NCI-H1048 (cell line): ENCODE measurements at regions not wholly inside any gene's neighbourhood (a gene's known extent, or its start where the extent isn't known, plus 50 kb on each side); places are given as distances from the start of the nearest gene placed in this dataset.

ENCODE experiments used
- DNase-seq: peaks from one replicate; lab custom pipeline; 2025; lab: John Stamatoyannopoulos, UW

DNA sequence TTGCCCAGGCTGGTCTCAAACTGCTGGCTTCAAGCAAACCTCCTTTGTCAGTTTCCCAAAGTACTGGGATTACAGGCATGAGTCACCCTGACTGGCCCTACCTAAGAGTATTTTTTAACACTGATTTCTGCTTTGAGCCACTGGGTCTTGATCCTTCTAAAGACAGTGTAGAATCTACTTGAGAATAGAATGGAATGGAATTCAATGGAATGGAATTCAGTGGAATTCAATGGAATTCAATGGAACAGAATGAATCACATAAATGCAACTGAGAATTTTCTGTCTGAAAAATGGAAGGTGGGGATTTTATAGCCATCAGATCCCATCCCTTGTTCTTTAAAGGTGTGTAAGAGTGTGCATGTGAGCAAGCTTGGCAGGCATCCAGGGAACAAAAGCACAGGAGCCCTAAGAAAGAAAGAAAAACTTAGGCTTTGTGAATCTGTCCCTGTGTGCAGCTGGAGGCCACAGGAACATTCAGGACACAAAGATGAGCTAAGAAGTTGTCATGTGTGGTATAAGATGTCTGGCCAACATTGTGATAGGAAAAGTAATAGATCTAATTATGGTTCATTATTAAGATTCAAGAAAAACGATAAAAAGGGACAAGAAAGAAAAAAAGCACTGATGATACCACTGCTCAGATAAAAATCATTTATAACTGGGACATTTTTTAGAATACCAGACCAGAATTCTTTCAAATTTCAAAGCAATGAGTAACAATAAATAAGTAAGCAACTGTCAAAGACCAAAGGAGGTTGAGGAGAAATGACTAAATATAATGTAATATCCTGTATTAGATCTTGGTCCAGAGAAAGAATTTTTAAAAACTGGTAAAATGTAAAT, 681.0 kb upstream of the GJE1 start:
- DNase-seq: no peak

DNA sequence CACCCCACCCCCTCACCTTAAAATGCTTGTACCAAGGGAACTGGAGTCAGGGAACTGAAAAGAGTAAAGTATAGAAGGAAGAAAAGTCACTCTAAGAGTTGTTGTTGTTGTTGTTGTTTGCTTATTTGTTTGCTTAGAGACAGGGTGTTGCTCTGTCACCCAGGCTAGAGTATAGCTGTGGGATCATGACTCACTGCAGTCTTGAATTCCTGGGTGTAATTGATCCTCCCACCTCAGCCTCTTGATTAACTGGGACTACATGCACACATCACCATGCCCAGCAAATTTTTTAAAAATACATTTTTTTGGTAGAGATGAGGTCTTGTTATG, 681.6 kb upstream of the GJE1 start:
- DNase-seq: no peak

DNA sequence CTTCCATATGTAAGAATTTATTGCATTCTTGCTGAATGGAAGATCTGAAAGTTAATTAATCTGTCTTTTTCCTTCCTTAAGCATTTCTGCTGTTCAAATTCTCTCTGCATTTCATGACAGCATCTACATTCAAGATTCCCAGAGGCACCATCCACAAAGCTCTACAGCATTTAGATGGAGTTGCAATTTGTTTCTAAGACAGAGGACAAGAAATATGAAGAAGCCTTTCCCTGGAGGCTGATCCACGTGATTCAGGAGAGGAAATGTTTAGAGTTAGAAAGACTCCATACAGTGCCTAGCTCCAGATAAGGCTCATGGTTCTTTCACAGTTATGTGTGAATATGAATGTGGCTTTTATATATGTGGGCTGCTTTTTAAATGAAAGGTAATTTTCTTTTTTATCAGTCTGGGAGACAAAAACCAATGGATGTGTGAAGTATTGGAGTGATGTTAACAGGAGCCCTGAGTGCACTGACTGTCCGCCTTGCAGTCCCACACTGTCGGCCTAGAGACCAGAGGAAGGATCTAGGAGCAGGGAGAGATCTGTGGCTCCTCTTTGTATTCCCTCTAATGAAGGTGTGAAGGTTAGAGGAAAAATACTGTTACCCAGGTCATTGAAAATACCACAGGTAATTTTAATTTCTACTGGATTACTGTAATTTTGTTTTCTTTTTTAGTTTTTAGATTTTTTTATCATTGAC, 686.6 kb upstream of the GJE1 start:
- DNase-seq: no peak

DNA sequence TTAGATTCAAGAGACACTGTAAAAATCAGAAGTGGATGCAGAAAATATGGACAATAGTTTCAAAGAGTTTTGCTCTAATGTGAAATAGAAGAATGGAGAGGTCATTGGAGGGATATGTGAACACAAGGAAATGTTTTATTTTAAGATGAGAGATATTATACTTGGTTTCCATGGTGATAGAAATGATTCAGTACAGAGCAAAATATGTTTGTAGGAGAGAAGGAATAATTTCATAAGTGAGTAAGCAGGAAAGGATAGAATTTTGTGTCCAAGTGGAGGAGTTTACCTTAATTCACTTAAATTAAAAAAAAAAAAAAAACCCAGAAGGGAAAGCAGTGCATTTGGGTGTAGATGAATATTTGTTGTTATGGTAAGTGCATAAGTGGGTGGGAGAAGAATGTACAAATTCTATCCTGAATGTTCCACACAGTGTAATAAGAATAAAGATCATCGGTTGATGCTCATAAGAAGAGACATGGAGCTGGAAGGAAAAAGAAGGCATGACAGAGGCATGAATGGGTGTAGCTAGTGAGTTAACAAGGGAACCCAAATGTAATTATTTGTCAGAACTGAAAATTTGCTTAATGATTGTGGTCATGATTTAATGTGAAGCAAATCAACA, 688.9 kb upstream of the GJE1 start:
- no peak for DNase-seq

DNA sequence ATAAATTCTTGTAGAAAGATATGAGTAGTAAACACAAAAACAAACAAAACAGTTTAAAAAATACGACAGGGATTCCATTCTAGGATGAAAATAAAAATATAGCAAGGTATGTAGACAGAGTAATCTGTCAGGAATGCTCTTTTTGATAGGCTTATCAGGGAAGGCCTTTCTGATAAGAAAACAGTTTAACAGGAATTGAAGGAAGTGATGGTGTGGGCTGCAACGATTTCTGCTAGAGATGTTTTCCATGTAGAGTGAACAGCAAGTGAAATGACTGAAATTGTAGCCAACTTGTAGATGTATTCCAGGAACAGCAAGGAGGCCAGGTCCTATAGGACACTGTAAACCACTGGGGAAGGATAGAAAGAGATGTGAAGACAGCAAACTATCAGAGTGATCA, 689.7 kb upstream of the GJE1 start:
- no peak for DNase-seq

DNA sequence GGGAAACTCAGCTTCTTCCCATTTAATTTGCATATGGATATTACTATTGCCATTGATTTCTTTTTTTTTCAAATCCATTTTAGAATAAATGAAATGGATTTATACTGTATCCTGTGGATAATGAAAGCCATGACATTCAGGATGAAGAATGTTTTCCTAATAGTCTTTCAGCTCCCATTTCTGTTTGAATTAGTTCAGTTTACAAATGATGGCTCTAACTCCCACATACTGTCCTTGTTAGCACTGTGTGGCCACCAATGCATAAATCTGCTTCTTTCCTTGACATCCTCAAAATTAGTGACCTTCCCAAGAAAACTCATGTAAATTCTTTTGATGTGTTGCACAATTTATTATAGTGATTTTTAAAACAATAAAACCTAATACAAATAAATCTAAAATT, 693.2 kb upstream of the GJE1 start:
- no peak for DNase-seq

DNA sequence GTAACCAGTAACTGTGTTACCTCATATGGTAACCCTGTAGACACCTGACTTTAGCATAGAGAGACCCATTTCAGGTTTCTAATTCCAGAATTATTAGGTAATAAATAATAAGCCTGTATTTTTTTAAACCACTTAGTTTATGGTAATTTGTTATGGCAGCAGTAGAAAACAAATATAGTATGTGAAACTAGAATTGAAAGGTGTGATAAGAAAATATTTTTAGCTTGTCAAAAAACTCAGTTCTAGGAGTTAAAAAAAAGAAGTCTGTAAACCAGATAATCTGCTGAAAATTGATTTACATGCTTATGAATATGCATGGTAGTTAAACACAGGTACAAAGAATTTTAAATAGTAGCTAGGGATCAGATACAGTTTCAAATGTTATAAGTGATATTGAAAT, 695.0 kb upstream of the GJE1 start:
- DNase-seq: no peak

DNA sequence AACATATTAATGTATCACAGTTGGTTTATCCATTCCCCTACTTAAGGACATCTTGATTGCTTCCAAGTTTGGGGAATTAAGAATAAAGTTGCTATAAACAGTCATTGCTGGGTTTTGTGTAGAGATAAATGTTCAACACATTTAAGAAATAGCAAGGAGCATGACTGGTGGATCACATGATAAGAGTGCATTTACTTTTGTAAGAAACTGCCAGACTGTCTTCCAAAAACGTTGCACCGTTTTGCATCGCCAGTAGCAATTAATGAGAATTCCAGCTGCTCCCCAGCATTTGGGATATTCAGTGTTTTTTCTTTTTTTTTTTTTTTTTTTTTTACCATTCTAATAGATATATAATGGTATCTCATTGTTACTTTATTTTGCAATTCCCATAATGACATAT, 695.7 kb upstream of the GJE1 start:
- DNase-seq: no peak

DNA sequence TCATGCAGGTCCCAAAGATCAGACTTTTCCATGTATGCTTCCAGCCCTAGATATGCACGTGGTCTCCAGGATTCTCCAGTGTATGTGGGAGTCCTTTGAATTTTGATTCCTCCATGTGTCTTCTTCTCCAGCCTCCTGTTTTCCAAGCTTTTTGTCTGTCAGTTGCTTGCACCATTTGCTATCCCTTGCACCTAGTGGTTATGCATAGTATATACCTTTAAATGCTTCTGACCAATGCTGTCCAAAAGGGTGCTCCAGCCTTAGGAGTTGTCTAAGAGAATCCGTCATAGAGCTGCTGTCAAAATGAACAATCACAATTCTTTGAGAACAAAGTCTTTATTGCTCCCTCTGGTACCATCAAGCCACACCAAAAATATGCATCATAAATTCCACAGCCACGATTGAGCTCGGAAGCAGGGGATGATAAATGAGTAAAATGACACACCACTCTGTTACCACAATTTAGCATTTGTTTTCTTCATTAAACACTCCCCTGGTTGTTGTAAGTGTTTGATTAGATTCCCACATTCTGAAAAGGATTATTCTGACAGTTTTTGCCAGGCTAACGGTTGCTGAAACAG, 706.2 kb upstream of the GJE1 start:
- no peak for DNase-seq

DNA sequence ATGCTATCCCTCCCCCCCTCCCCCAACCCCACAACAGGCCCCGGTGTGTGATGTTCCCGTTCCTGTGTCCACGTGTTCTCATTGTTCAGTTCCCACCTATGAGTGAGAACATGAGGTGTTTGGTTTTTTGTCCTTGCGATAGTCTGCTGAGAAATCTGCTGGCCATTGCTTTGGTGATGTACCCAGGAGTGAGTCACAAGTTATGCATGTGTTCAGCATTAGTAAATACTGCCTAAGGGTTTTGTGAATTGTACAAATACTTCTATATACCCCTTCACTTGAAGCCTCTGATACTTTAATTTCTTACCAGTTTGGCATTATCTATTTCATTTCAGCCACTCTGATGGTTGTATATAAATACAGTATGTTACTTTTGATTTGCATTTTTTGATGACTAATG, 711.3 kb upstream of the GJE1 start:
- DNase-seq: no peak

DNA sequence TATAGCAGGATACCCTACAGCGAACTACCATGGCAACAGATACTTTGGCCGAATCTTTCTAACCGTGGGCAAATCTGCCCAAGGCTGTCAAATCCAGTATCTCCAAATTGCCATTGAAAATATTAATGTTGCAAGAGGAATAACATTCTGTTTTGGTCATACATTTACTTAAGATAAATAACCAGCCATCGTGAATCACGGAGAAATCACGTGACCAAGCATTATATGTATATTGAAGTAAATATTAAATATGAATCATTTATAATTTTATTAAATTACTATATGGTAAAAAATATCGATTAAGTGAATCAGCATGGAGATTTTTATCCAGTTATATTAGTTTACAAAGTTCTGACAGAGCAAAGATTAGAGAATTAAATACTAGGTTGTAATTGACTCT, 714.6 kb upstream of the GJE1 start:
- no peak for DNase-seq

DNA sequence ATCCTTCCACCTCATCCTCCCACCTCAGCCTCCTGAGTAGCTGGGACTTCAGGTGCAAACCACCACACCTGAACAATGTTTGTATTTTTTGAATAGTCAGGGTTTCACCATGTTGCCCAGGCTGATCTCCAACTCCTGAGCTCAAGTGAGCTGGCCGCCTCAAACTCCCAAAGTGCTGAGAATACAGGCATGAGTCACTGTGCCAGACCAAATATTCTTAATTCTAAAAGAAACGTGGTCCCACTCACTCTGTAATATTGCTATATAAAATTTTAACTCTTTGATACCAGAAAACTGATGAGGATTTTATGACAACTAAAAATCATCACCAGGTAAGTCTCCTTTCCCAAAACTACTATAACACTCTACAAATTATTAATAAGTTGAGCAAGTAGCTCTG, 716.8 kb upstream of the GJE1 start:
- DNase-seq: no peak

DNA sequence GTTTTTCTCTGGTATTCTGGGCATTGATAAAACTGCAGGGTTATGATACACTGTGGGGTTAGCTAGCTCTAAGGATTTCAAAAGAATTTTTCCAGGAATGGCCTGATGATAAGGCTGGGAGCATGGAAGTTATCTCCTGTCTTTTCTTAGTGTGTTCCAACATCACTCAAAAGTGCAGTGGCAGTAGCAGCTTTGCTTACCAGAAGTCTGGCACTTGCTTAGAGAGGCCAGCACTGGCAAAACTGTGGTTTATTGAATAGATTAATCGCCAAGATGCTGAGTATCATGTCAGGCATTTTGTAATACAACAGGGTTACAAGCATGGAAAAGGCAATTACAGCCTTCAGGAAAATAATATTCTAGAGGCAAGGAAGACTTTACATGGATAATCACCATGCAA, 719.5 kb upstream of the GJE1 start:
- DNase-seq: no peak

DNA sequence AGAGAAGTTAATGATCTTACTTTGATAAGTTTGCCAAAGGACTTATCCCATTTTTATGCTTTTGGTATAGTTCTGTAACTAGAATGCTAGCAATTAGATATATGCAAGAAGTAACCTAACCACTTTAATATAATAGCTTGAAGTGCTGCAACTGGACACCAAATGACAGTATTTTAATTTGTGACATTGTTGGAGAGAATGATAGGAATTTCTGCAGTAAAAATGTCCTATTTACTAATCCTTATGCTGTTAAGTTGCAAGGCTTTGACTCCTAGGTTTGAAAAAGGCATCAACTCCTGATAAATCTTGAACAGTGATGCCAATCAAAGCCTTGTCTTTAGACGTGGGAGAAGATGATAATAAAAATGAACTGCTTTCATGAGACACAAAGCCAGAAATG, 726.0 kb upstream of the GJE1 start:
- DNase-seq: no peak

DNA sequence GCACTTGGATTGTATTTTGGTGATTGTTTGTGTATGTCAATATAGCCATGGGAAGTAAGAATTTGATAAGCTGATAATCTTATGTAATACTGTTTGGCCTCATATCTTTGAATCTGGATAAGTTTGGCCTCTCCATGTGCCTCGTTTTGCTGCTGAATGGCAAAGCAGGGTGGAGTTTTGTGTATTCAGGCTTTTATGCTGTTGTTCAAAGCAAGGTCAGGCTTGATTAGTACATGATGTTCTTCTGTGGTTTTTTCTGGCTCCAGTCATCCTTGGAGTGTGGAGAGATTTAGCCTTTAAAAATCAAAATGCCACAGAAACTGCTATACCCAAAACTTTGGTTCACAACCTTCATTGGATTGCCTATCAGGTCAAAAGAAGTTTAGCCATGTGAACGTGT, 728.9 kb upstream of the GJE1 start:
- DNase-seq: no peak

DNA sequence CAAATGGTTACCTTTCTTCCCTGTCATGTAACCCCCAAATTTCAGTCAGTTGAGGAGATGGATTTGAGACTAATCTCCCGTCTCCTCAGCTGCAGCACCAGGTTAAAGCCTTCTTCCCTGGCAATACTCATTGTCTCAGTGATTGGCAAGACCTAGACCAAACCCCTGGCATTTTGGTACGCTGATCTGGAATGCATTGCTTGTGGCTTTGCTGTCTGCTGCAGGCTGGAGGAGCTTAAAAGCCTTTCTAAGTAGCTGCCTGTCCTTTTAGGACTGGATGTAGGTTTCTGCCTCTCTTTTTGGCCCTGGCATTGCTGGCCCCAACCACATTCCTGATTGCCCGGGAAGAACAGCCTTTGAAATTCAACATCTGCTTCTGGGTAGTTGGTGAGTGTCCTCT, 729.6 kb upstream of the GJE1 start:
- DNase-seq: no peak

DNA sequence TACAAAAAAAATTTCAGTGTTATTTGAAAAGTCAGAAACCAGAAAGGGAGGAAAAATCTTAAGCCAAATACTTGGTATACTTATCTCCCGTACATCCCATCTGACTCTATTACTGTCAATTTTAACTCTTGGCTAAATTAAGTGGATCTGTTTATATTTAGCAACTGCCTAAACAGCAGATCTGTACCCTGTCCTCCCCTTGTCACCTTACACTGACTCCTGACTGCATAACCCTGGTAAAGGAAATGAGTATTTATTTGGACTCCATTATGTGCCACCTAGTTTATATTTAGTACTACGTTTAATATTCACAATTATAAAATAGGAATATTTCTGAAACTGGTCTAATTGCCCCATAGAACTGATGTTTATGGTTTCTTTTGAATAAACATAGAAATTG, 730.2 kb upstream of the GJE1 start:
- DNase-seq: no peak

DNA sequence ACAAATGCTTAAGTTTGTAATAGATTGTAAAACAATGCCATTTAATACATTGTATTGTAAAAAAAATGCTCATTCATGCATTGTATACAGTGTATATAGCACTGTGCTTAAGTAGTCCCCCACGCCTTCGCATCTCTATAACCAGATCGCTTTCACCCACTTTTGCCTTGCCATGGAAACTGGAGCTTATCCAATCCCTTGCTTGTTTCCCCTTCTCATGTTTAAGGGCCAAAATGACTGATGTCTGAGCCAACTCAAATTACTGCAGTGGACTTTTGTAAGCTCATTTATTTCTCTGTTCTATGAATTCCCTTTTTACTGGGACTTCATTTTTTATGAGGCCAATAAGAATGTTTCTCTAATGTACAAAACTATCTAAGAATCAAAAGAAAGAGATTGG, 730.9 kb upstream of the GJE1 start:
- DNase-seq: no peak

DNA sequence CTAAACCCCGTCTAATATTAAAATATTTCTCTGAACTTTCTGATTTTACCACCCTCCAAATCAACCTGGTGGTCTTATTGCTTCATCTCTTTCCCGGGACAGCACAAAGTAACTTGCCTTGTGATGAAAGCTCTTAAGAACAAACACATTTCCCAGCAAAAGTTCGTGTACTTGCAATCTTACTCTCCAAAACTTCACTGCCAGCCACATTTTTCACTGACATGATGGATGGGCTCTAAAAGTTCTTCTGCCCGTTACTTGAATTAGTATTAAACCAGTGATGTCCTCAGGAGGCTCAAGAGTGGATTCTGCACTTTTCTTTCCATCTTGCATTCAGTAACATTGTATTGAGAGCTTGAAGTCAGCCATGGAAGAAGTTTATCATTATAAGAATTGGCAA, 731.6 kb upstream of the GJE1 start:
- no peak for DNase-seq

DNA sequence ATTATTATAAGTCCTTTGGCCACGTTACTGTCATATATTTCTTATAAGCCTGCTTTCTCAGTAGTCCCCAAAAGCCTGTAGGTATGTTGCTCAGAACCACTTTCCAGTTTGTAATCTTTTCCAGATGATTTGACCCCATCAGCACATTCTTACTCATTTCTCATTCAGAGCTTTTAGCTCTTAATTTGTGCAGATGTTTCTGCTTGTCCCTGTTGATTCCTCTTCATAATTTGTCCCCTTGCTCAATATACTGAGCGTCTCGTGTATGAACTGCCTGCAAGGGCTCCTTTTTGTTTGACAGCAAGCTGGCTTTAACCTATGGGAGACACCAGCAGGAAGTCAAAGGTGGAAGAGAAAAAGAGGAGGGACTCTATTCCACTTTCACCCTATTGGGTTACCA, 733.8 kb upstream of the GJE1 start:
- no peak for DNase-seq

DNA sequence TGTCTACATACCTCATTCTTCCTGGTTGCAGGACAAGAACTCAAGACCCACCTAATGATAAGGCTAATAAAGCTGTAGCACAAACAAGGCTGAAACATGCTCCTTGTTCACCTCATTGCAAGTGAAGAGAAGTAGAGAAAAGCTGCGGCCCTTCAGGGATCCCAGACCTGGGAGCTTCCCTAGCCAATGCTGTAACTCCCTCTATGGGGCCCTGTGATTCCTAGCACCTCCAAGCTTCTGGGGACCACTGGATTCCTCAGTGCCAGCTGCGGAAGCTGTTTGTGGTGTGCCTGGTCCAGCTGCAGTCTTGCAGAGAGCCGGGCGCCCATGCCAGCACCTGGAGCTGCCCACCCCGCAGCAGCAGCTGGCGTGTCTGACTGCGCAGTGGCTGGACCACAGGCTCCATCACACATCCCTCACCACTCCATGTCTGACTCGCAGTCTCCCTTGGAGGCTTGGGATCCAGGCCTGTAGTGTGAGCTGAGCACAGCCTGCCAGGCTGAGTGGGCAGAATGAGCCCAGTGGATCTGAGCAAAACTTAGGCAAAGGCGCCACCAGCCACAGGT, 737.2 kb upstream of the GJE1 start:
- DNase-seq: no peak

DNA sequence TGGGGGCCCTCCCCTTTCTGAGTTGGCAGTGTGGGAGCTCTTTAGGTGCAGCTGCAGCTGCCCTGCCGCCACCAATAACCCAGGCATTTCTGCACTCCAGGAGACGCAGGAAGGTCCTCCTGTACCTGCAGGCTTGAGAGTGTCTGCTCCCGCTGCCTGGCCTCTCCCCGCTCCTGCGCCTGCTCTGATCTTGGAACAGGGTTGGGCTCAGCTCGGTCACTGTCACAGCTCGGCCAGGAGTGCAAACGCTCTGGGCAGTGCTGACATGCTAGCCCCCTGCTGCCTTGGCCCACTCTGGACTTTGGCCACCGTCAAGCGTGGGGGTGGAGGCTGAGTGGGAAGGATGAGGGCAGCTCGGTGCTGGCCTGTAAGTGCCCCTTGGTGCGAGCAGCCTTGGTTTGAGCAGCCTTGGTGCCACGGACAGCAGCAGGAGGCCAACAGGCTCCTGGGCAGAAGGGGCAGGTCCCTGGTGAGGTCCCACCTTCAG, 738.1 kb upstream of the GJE1 start:
- DNase-seq: no peak

DNA sequence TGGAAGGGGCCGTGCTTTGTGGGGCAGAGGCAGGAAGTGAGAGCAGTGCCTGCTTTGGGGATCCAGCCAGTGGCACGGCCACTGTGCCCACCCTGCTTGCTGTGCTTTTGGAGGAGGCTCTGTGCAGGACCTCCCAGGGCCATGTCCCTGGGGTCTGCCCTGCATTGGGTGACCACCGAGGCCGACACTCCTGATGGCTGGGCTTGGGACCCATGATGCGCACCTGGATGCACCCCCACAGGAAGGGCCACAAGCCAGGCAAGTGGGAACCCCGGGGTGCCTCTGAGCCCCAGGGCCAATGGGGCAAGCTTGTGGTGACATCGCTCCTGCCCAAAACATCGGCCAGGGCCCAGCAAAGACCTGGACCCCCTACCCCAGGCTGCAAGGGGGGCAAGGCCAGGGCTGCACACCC, 738.6 kb upstream of the GJE1 start:
- no peak for DNase-seq
